ENCODE measurements at regions not wholly inside any gene's neighbourhood (a gene's known extent, or its start where the extent isn't known, plus 50 kb on each side); places are given as distances from the start of the nearest gene placed in this dataset.

DNA sequence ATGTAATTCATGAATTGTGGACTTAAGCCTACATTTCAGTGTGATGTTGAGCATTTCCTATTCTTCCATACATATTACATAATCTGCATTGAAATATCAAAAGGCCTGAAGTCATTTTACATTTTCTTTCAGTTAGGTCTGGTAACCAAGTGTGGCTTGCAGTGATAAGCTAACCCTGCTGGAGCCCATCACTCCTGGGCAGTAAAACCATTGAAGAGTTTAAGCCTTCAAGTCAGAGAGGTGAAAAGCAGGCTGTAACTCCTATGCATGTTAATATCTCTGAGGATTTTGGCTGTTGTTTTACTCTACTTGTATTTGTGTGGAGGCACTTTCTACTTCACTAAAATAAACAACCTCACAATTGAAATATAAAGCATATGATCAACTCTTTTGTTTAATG is 248.8 kb downstream of the SLITRK5 start:
- TF ChIP-seq POLR2A (IDR thresholded peaks at IDR 0.05): no peak
- TF ChIP-seq, protein P1, sequence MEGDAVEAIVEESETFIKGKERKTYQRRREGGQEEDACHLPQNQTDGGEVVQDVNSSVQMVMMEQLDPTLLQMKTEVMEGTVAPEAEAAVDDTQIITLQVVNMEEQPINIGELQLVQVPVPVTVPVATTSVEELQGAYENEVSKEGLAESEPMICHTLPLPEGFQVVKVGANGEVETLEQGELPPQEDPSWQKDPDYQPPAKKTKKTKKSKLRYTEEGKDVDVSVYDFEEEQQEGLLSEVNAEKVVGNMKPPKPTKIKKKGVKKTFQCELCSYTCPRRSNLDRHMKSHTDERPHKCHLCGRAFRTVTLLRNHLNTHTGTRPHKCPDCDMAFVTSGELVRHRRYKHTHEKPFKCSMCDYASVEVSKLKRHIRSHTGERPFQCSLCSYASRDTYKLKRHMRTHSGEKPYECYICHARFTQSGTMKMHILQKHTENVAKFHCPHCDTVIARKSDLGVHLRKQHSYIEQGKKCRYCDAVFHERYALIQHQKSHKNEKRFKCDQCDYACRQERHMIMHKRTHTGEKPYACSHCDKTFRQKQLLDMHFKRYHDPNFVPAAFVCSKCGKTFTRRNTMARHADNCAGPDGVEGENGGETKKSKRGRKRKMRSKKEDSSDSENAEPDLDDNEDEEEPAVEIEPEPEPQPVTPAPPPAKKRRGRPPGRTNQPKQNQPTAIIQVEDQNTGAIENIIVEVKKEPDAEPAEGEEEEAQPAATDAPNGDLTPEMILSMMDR (IDR thresholded peaks at IDR 0.05): no peak
